IPS DF 4.7 (cell line): ENCODE measurements at regions not wholly inside any gene's neighbourhood (a gene's known extent, or its start where the extent isn't known, plus 50 kb on each side); places are given as distances from the start of the nearest gene placed in this dataset.
"Not testable (repeated sequence)": the region's sequence is repeated elsewhere in the genome, so short reads cannot be mapped to it uniquely, and the experiment has no call there.

ENCODE experiments used
- DNase-seq: peaks from one replicate; pipeline ENCODE4 v3.0.0-alpha.2; 2013; ENCODE audit warnings: low spot score; ENCODE audit errors: extremely low read depth

- no peak for DNase-seq
Measured at GRCh38 chr5:68845131-68845530, 248.7 kb upstream of the SLC30A5 start.

- no peak for DNase-seq
Measured at GRCh38 chr5:68846828-68847227, 247.0 kb upstream of the SLC30A5 start.

GRCh38 chr5:68848091-68848490 lies 245.7 kb upstream of the SLC30A5 start:
- no peak for DNase-seq

GRCh38 chr5:68849103-68849502 lies 244.7 kb upstream of the SLC30A5 start:
- DNase-seq, result no peak

- DNase-seq, result no peak
Measured at GRCh38 chr5:68849906-68850305, 243.9 kb upstream of the SLC30A5 start.

- no peak for DNase-seq
Measured at GRCh38 chr5:68861099-68861498, 232.7 kb upstream of the SLC30A5 start.

GRCh38 chr5:68862560-68862959 lies 231.3 kb upstream of the SLC30A5 start:
- DNase-seq, result no peak

GRCh38 chr5:68865192-68865591 lies 228.6 kb upstream of the SLC30A5 start:
- not testable (repeated sequence) for DNase-seq

- DNase-seq, result no peak
Measured at GRCh38 chr5:68872088-68872839, 221.6 kb upstream of the SLC30A5 start.

GRCh38 chr5:68873198-68873597 lies 220.6 kb upstream of the SLC30A5 start:
- DNase-seq, result no peak

GRCh38 chr5:68875351-68875750 lies 218.5 kb upstream of the SLC30A5 start:
- DNase-seq, result no peak

GRCh38 chr5:68883436-68883835 lies 210.4 kb upstream of the SLC30A5 start:
- no peak for DNase-seq

GRCh38 chr5:68884144-68884754 lies 209.6 kb upstream of the SLC30A5 start:
- no peak for DNase-seq

- DNase-seq, result no peak
Measured at GRCh38 chr5:68884883-68885282, 208.9 kb upstream of the SLC30A5 start.

GRCh38 chr5:68886814-68887213 lies 207.0 kb upstream of the SLC30A5 start:
- DNase-seq, result no peak

GRCh38 chr5:68891718-68892117 lies 202.1 kb upstream of the SLC30A5 start:
- no peak for DNase-seq

- no peak for DNase-seq
Measured at GRCh38 chr5:68894673-68895072, 199.1 kb upstream of the SLC30A5 start.

- DNase-seq, result peak; percentile 64
Measured at GRCh38 chr5:68898951-68899471, 194.8 kb upstream of the SLC30A5 start.

- DNase-seq, result no peak
Measured at GRCh38 chr5:68911840-68912690, 181.7 kb upstream of the SLC30A5 start.

- no peak for DNase-seq
Measured at GRCh38 chr5:68915079-68915478, 178.7 kb upstream of the SLC30A5 start.

GRCh38 chr5:68918306-68918705 lies 175.5 kb upstream of the SLC30A5 start:
- no peak for DNase-seq

GRCh38 chr5:68919988-68920490 lies 173.8 kb upstream of the SLC30A5 start:
- no peak for DNase-seq
